ENCODE measurements at regions not wholly inside any gene's neighbourhood (a gene's known extent, or its start where the extent isn't known, plus 50 kb on each side); places are given as distances from the start of the nearest gene placed in this dataset.

DNA sequence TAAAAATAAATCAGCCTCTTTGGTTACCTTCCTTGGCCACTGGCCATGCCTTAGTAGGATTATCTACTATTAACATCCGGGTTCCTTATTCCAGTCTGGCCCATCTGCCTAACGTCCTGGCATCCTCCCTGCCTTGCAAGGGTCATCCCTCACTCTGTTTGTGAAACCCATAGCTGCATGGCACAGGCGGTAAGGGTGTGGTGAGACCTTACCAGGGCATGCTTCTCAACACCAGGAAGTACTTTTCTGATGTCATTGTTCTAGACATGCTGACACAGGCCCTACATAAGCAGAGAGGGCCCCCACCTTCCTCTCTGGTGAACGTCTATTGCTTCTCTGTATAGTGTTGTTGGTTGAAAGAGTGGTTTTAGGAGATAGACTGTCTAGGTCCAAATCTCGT, 296.8 kb upstream of the SPRED2 start:
- Histone ChIP-seq H3K4me1 (no peaks in the 10 kb centered on the region), H3K27ac (no peak overlapping the region), H3K9me3 (peaks cover 0 to 7% of the 10 kb centered on the region in 2 donors), H3K4me3 (no peak overlapping the region), H3K36me3 (no peaks in the 10 kb centered on the region), H3K27me3 (no peaks in the 10 kb centered on the region)
- TF ChIP-seq, protein P1, sequence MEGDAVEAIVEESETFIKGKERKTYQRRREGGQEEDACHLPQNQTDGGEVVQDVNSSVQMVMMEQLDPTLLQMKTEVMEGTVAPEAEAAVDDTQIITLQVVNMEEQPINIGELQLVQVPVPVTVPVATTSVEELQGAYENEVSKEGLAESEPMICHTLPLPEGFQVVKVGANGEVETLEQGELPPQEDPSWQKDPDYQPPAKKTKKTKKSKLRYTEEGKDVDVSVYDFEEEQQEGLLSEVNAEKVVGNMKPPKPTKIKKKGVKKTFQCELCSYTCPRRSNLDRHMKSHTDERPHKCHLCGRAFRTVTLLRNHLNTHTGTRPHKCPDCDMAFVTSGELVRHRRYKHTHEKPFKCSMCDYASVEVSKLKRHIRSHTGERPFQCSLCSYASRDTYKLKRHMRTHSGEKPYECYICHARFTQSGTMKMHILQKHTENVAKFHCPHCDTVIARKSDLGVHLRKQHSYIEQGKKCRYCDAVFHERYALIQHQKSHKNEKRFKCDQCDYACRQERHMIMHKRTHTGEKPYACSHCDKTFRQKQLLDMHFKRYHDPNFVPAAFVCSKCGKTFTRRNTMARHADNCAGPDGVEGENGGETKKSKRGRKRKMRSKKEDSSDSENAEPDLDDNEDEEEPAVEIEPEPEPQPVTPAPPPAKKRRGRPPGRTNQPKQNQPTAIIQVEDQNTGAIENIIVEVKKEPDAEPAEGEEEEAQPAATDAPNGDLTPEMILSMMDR (IDR thresholded peaks at IDR 0.05), result no peak
- no peak for DNase-seq (ENCODE audit: low spot score)

DNA sequence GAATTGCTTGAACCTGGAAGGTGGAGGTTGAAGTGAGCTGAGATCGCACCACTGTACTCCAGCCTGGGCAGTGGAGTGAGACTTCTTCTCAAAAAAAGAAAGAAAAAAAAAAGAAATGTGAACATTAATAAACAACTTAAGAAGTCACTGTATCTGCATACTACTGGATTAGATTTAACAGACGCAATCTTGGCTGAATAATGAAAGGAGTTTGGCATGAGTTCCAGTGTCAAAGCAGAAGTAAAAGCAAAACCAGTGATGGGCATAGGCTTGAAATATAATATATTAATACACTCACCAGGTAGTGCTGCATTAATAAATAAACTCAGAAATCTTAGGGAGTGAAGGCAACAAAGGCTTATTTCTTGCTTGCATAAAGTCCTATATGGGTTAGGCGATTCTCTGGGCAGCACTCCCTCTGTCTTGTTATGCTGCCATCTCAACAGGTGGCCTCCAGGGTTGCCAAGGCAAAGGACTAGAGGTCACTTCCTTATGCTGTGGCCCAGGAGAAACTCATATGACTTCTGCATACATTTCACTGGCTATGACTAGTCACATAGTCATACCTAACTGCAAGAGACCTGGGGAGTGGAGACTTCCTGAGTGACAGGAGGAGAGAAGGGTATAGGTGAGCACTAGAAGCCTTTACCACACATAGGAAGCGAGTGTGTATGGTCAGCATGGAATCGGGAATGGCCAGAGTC, 296.2 kb upstream of the SPRED2 start:
- no peaks in the 10 kb centered on the region for H3K27me3 ChIP-seq
- H3K27ac ChIP-seq, result no peak overlapping the region
- DNase-seq (ENCODE audit: low spot score), result no peak
- H3K4me3 ChIP-seq, result no peak overlapping the region
- H3K36me3 ChIP-seq, result no peaks in the 10 kb centered on the region
- no peaks in the 10 kb centered on the region for H3K4me1 ChIP-seq
- TF ChIP-seq, protein P1 (IDR thresholded peaks at IDR 0.05), result no peak
- peaks cover 0 to 7% of the 10 kb centered on the region in 2 donors for H3K9me3 ChIP-seq

DNA sequence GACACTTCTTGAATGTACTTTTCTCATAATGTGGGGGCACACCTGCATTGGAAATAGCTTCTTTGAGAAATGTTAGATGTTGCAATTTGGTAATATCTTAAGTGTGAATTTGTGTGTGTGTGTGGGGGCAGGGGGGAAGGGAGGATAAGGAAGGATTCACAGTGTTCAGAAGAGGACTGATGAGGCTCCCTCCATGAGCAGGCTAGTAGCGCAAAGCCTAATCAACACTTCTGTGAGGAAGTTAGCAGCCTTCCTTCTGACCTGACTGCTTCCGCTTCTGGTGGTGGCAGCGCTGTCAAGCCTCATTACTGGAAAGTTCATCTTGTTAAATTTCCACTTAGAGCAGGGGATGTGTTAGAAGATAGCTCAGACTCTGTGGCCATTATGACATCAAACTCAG, 295.4 kb upstream of the SPRED2 start:
- H3K36me3 ChIP-seq, result no peaks in the 10 kb centered on the region
- no peak overlapping the region for H3K27ac ChIP-seq
- H3K27me3 ChIP-seq, result no peaks in the 10 kb centered on the region
- no peaks in the 10 kb centered on the region for H3K4me1 ChIP-seq
- no peak for DNase-seq (ENCODE audit: low spot score)
- TF ChIP-seq, protein P1 (IDR thresholded peaks at IDR 0.05), result no peak
- H3K9me3 ChIP-seq, result peaks cover 0 to 7% of the 10 kb centered on the region in 2 donors
- H3K4me3 ChIP-seq, result no peak overlapping the region

DNA sequence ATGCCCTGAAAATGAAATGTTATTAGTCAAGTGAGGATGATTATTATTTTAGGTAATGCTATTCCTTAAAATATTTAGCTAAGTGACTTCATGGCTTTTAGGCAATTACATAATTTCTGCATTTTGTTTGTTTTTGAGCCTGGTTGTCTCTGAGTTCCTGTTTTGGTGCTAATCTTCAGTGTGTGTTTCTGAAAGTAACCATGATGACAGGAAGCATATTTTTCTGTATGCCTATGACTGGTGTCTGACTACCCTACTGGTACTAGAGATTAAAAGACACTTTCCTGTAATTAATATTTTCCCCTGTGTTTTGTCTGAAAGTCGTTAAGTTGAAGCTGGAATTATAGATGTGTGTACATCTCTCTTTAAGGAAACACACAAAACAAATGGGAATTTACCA, 295.0 kb upstream of the SPRED2 start:
- TF ChIP-seq, protein P1 (IDR thresholded peaks at IDR 0.05), result no peak
- no peak overlapping the region for H3K4me3 ChIP-seq
- no peak for DNase-seq (ENCODE audit: low spot score)

DNA sequence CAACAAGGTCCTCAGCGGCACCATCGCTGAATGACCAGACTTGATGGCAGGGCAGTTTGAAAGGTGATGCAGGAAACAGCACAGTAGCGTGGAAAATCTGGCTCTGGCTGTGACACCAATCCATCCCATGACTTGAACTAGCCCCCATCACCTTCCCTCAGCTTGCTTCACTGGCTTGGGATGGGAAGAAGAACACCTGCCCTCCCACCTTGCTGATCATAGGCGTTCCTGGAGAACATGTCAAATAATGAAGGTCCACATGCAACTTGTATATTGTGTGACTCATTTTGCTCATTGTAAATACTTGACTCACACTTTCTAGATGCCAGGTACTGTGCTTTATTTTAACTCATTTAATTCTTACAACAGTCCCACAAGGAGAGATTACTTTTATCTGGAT, 292.4 kb upstream of the SPRED2 start:
- H3K4me3 ChIP-seq, result no peak overlapping the region
- H3K27me3 ChIP-seq, result no peaks in the 10 kb centered on the region
- TF ChIP-seq, protein P1 (IDR thresholded peaks at IDR 0.05), result no peak
- H3K9me3 ChIP-seq, result peaks cover 0 to 7% of the 10 kb centered on the region in 2 donors
- no peaks in the 10 kb centered on the region for H3K4me1 ChIP-seq
- H3K27ac ChIP-seq, result no peak overlapping the region
- no peaks in the 10 kb centered on the region for H3K36me3 ChIP-seq
- DNase-seq (ENCODE audit: low spot score), result no peak

More for the DNA sequence above, 295.0 kb upstream of the SPRED2 start:
- H3K4me1 ChIP-seq, result no peaks in the 10 kb centered on the region
- H3K36me3 ChIP-seq, result no peaks in the 10 kb centered on the region
- no peak overlapping the region for H3K27ac ChIP-seq
- no peaks in the 10 kb centered on the region for H3K27me3 ChIP-seq
- peaks cover 0 to 7% of the 10 kb centered on the region in 2 donors for H3K9me3 ChIP-seq

DNA sequence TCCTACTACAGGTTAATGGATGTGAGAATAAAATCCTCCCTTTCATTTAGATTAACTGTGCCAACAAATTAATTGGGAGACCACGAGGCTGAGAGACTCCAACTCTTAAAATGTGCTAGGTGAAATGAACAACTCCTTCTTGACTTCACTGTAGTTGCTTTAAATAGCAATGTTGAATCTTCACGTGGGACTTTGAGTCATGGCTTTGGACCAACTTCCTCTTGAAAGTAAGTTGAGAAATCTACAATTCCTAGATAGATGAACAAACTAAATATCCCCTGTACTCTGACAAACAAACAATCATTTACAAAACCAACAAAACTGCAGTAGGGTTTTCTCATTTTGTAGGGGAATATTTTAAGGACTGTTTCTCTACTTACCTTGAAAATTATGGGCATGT, 291.9 kb upstream of the SPRED2 start:
- H3K36me3 ChIP-seq, result no peaks in the 10 kb centered on the region
- no peaks in the 10 kb centered on the region for H3K4me1 ChIP-seq
- TF ChIP-seq, protein P1 (IDR thresholded peaks at IDR 0.05), result no peak
- H3K4me3 ChIP-seq, result no peak overlapping the region
- no peaks in the 10 kb centered on the region for H3K27me3 ChIP-seq
- peaks cover 0 to 7% of the 10 kb centered on the region in 2 donors for H3K9me3 ChIP-seq
- DNase-seq (ENCODE audit: low spot score), result no peak
- H3K27ac ChIP-seq, result no peak overlapping the region

All from right atrium auricular region (tissue), 2 donors.